ENCODE measurements at regions not wholly inside any gene's neighbourhood (a gene's known extent, or its start where the extent isn't known, plus 50 kb on each side); places are given as distances from the start of the nearest gene placed in this dataset.
A peak's percentile ranks its signal among the peaks of the same experiment; 100 is the strongest.
"Not testable (repeated sequence)": the region's sequence is repeated elsewhere in the genome, so short reads cannot be mapped to it uniquely, and the experiment has no call there.

- H3K4me3 ChIP-seq (ENCODE audit: insufficient read depth, low read depth, low read length); DNase-seq; H3K27me3 ChIP-seq (ENCODE audit: control insufficient read depth, insufficient read depth, low read length); H3K36me3 ChIP-seq (replicated peaks; ENCODE audit: control insufficient read depth, insufficient read depth, low read length): not testable (repeated sequence)
Measured at GRCh38 chr9:41839786-41840185, 289.4 kb downstream of the CNTNAP3B start.

DNA sequence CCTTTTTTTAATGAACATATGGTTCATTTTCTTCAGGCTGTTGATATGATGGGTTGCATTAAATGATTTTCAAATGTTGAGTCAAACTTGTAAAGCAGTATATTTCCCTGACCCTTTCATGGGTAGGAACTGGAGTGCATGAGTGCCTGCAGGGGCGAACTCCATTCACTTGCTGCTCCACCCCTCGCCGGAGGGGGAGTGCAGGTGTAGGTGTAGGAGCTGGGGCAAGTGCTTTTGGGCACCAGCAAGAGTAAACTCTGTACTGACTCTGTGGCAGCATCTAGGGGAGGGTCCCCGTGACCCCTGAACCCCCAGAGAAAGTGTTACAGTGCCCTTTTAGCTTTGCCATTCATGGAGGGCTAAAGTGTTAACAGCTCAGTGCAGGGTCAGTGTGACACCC, 290.3 kb downstream of the CNTNAP3B start:
- H3K36me3 ChIP-seq (replicated peaks; ENCODE audit: control insufficient read depth, insufficient read depth, low read length); H3K27me3 ChIP-seq (ENCODE audit: control insufficient read depth, insufficient read depth, low read length); DNase-seq; H3K4me3 ChIP-seq (ENCODE audit: insufficient read depth, low read depth, low read length): not testable (repeated sequence)

DNA sequence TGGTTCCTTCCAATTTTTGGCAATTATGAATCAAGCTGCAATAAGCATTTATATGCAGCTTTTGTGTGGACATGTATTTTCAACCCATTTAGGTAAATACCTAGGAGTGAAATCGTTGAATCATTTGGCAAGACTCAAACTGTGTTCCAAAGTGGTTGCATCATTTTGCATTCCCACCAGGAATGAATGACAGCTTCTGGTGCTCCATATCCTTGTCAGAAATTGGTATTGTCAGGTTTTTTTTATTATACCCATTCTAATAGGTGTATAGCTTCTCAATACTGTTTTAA, 290.7 kb downstream of the CNTNAP3B start:
- not testable (repeated sequence) for H3K4me3 ChIP-seq (ENCODE audit: insufficient read depth, low read depth, low read length); DNase-seq; H3K27me3 ChIP-seq (ENCODE audit: control insufficient read depth, insufficient read depth, low read length); H3K36me3 ChIP-seq (replicated peaks; ENCODE audit: control insufficient read depth, insufficient read depth, low read length)

- H3K36me3 ChIP-seq (replicated peaks; ENCODE audit: control insufficient read depth, insufficient read depth, low read length); H3K4me3 ChIP-seq (ENCODE audit: insufficient read depth, low read depth, low read length); H3K27me3 ChIP-seq (ENCODE audit: control insufficient read depth, insufficient read depth, low read length); DNase-seq: not testable (repeated sequence)
Measured at GRCh38 chr9:41837684-41838561, 291.3 kb downstream of the CNTNAP3B start.

GRCh38 chr9:41833108-41833507, 296.1 kb downstream of the CNTNAP3B start:
- H3K4me3 ChIP-seq (ENCODE audit: insufficient read depth, low read depth, low read length); DNase-seq; H3K36me3 ChIP-seq (replicated peaks; ENCODE audit: control insufficient read depth, insufficient read depth, low read length); H3K27me3 ChIP-seq (ENCODE audit: control insufficient read depth, insufficient read depth, low read length): not testable (repeated sequence)

DNA sequence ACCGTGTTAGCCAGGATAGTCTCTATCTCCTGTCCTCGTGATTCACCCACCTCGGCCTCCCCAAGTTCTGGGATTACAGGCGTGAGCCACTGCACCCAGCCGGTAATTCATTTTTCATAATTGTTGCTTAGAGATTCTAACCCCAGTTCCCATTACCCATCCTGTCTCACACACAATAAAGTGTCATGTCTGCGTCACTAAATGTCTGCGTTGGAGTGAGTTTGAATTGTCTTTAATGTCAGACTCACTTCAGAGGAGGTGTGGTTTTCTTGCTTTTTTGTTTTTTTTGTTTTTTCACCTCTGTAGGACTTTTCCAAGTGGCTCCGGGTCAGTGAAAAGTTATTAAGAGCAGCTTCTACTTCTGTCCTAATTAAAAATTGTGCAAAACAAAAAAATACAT, 304.5 kb downstream of the CNTNAP3B start:
- not testable (repeated sequence) for H3K27me3 ChIP-seq (ENCODE audit: control insufficient read depth, insufficient read depth, low read length); DNase-seq; H3K36me3 ChIP-seq (replicated peaks; ENCODE audit: control insufficient read depth, insufficient read depth, low read length); H3K4me3 ChIP-seq (ENCODE audit: insufficient read depth, low read depth, low read length)

DNA sequence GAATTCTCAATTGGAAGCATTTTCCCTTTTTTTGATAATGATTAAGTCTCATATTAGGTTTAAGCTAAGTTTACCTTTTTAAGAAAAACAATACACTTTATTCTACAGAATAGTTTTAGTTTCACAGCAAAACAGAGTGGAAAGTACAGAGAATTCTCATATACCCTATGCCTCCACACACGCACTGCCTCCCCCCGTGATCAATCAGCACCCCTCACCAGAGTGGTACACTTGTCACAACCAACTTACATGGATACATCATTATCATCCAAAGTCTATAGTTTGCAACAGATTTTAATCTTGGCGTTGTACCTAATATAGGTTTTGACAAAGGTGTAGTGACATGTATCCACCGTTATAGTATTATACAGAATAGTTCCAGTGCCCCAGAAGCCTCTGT, 326.5 kb downstream of the CNTNAP3B start:
- H3K4me3 ChIP-seq (ENCODE audit: insufficient read depth, low read depth, low read length); H3K27me3 ChIP-seq (ENCODE audit: control insufficient read depth, insufficient read depth, low read length); DNase-seq; H3K36me3 ChIP-seq (replicated peaks; ENCODE audit: control insufficient read depth, insufficient read depth, low read length): not testable (repeated sequence)

DNA sequence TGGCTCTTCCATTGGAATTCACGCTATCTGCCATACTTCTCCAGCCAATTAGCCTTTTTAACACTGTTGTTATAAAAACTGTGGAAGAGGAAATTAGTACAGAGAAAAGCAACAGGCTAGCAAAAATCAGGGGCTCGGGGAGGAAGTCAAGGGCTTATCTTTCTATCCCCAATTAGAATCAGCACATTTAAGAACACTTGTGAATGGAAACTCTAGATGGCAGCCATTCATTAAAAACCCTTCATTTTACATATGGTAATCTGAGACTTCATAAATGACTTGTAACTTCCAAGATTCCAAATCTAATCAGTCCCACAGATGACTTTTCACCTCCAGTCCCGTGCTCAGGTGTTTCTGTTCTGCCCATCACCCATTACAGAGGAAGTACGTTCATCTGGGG, 330.5 kb downstream of the CNTNAP3B start:
- not testable (repeated sequence) for H3K27me3 ChIP-seq (ENCODE audit: control insufficient read depth, insufficient read depth, low read length); H3K36me3 ChIP-seq (replicated peaks; ENCODE audit: control insufficient read depth, insufficient read depth, low read length); H3K4me3 ChIP-seq (ENCODE audit: insufficient read depth, low read depth, low read length)
- peak; percentile 6 for DNase-seq

DNA sequence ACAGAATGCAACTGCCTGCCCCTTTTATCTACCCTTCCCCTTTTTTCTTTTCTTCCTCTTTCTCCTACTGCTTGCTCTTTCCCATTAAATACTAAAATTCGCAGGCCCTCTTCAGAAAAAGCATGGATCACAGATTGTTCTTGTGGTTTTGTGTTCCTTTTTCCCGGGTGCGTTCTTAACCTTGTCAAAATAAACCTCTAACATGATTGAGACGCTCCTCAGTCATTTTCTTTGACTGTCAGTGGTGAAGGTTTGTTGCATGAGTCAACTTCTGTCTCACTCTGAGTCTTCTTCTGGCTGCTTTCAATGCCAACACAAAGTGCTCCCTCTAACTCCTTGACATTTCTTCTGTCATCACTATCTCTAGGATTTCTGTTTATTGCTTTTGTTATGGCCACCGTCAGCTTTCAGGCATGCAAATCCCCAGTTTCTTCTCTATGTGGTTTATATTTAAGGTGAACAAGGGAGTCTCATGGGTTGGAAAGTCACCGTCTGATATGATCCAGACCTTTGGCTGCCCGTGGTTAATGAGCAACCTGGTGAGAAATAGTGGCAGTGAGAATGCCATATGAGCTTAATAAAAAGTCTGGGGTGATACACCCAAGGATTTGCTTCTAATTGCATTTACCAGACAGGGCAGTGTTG, 338.4 kb downstream of the CNTNAP3B start:
- not testable (repeated sequence) for H3K27me3 ChIP-seq (ENCODE audit: control insufficient read depth, insufficient read depth, low read length); DNase-seq; H3K4me3 ChIP-seq (ENCODE audit: insufficient read depth, low read depth, low read length); H3K36me3 ChIP-seq (replicated peaks; ENCODE audit: control insufficient read depth, insufficient read depth, low read length)

DNA sequence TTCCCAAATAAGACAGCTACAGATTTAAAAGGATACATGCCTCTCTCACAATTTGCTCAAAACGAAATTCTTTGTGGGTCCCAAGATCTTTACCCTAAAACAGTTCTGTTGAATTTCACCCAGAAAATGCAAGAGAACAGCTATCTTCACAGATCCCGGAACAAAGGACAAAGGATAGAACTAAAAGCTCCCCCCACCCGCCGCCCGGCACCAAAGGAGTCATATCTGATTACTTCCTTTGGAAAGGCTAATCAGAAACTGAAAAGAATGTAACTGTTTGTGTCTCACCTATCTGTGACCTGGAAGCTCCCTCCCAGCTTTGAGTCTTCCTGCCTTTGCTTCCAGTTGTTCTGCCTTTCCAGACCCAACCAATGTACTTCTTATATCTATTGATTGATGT, 339.2 kb downstream of the CNTNAP3B start:
- not testable (repeated sequence) for H3K36me3 ChIP-seq (replicated peaks; ENCODE audit: control insufficient read depth, insufficient read depth, low read length); H3K27me3 ChIP-seq (ENCODE audit: control insufficient read depth, insufficient read depth, low read length); DNase-seq; H3K4me3 ChIP-seq (ENCODE audit: insufficient read depth, low read depth, low read length)

DNA sequence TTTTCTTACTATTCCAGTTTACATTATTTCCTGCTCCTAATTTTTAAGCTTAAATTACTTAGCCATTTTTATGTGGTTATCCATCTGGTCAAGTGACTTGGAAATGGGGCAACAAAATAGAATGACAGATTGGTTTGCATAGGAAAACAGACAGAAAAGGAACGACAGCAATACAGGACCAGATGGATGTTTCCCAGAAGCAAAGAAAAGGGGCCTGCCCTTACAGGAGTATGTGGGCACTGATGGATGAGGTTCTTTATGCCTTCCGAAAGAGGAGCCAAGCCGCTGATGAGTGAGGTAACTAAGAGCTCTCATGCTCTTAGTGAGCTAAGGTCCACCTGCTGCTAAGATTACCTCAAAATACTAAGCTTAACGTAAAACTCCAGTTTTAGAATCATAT, 339.8 kb downstream of the CNTNAP3B start:
- not testable (repeated sequence) for H3K27me3 ChIP-seq (ENCODE audit: control insufficient read depth, insufficient read depth, low read length); H3K4me3 ChIP-seq (ENCODE audit: insufficient read depth, low read depth, low read length); H3K36me3 ChIP-seq (replicated peaks; ENCODE audit: control insufficient read depth, insufficient read depth, low read length)
- peak; percentile 2 for DNase-seq

DNA sequence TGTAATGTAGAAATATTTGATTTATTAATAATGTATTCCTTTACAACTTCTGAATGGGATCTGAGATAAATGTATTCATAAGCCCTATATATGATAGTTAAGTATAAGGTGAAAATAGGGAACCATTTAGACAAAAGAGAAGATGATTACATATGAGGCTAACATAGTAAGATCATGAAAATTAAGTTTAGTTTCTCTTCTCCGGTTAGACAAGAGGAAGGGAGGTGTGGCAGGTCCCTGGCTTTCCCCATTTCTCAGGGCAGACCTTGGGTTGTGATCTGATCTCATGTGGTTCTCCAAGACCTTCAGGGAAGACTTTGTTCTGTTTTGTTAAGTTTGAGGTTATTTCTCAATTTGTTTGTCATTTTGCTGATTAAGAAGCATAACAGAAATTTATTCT, 341.3 kb downstream of the CNTNAP3B start:
- not testable (repeated sequence) for H3K36me3 ChIP-seq (replicated peaks; ENCODE audit: control insufficient read depth, insufficient read depth, low read length); H3K27me3 ChIP-seq (ENCODE audit: control insufficient read depth, insufficient read depth, low read length); DNase-seq; H3K4me3 ChIP-seq (ENCODE audit: insufficient read depth, low read depth, low read length)

DNA sequence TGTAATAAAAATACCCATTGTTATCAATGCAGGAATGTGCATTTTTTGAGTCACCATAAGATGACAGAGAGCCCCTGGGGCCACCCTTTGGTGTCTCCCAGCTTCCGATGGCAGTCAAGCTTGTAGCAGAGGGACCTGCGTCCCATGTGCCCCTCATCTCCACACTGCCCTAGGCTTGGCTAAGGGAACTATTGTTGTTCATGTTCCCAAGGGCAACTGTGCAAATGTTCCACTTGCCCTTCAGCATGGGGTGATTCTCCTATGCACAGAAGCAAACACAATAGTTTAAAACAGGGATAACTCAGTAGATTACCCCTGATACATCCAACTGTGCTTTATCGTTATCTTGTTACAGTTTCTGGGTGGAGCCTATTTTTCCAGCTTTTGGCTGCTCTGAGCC, 342.0 kb downstream of the CNTNAP3B start:
- not testable (repeated sequence) for H3K27me3 ChIP-seq (ENCODE audit: control insufficient read depth, insufficient read depth, low read length); DNase-seq; H3K36me3 ChIP-seq (replicated peaks; ENCODE audit: control insufficient read depth, insufficient read depth, low read length); H3K4me3 ChIP-seq (ENCODE audit: insufficient read depth, low read depth, low read length)

DNA sequence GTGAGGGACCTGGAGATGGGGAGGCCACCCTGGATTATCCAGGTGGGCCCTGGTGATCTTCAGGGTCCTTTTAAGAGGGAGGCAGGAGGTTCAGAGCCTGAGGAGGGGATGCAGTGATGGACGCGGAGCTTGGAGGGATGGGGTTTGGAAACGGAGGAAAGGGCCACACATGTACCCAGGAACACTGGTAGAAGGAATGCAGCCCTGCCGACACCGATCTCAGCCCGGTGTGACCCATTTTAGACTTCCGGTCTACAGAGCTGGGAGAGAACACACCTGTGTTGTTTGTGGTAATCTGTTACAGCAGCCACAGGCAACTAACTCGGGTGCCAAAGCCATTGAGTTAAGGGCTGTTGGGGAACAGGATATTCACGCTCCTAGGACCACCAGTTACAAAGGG, 345.2 kb downstream of the CNTNAP3B start:
- not testable (repeated sequence) for H3K36me3 ChIP-seq (replicated peaks; ENCODE audit: control insufficient read depth, insufficient read depth, low read length); H3K4me3 ChIP-seq (ENCODE audit: insufficient read depth, low read depth, low read length); DNase-seq; H3K27me3 ChIP-seq (ENCODE audit: control insufficient read depth, insufficient read depth, low read length)

- H3K27me3 ChIP-seq (ENCODE audit: control insufficient read depth, insufficient read depth, low read length); H3K4me3 ChIP-seq (ENCODE audit: insufficient read depth, low read depth, low read length); DNase-seq; H3K36me3 ChIP-seq (replicated peaks; ENCODE audit: control insufficient read depth, insufficient read depth, low read length): not testable (repeated sequence)
Measured at GRCh38 chr9:41783070-41783810, 346.0 kb downstream of the CNTNAP3B start.
